ENCODE measurements at regions not wholly inside any gene's neighbourhood (a gene's known extent, or its start where the extent isn't known, plus 50 kb on each side); places are given as distances from the start of the nearest gene placed in this dataset.
A peak's percentile ranks its signal among the peaks of the same experiment; 100 is the strongest.
"Not testable (repeated sequence)": the region's sequence is repeated elsewhere in the genome, so short reads cannot be mapped to it uniquely, and the experiment has no call there.

GRCh38 chr2:183465048-183465447 is 340.8 kb downstream of the NUP35 start:
- no peak for DNase-seq

GRCh38 chr2:183474912-183475695 is 350.9 kb downstream of the NUP35 start:
- no peak for DNase-seq

GRCh38 chr2:183476490-183476889 is 352.2 kb downstream of the NUP35 start:
- no peak for DNase-seq

- no peak for DNase-seq
Measured at GRCh38 chr2:183477296-183477695, 353.1 kb downstream of the NUP35 start.

- not testable (repeated sequence) for DNase-seq
Measured at GRCh38 chr2:183478941-183479595, 354.8 kb downstream of the NUP35 start.

GRCh38 chr2:183487326-183487725 is 363.1 kb downstream of the NUP35 start:
- DNase-seq: no peak

- no peak for DNase-seq
Measured at GRCh38 chr2:183488421-183488820, 364.2 kb downstream of the NUP35 start.

- DNase-seq: no peak
Measured at GRCh38 chr2:183490489-183490888, 366.2 kb downstream of the NUP35 start.

GRCh38 chr2:183490914-183491313 is 366.7 kb downstream of the NUP35 start:
- no peak for DNase-seq

GRCh38 chr2:183493040-183493439 is 368.8 kb downstream of the NUP35 start:
- DNase-seq: no peak

- peak; percentile 9 for DNase-seq
Measured at GRCh38 chr2:183495079-183495478, 370.8 kb downstream of the NUP35 start.

GRCh38 chr2:183495589-183496267 is 371.5 kb downstream of the NUP35 start:
- DNase-seq: no peak

GRCh38 chr2:183497861-183498260 is 373.6 kb downstream of the NUP35 start:
- no peak for DNase-seq

GRCh38 chr2:183505911-183506310 is 381.7 kb downstream of the NUP35 start:
- no peak for DNase-seq

GRCh38 chr2:183511154-183511553 is 386.9 kb downstream of the NUP35 start:
- no peak for DNase-seq

GRCh38 chr2:183519371-183520056 is 395.3 kb downstream of the NUP35 start:
- no peak for DNase-seq

- no peak for DNase-seq
Measured at GRCh38 chr2:183521911-183522310, 397.7 kb downstream of the NUP35 start.

- DNase-seq: no peak
Measured at GRCh38 chr2:183522489-183523266, 398.4 kb downstream of the NUP35 start.

GRCh38 chr2:183530333-183530901 is 406.2 kb downstream of the NUP35 start:
- no peak for DNase-seq

- DNase-seq: no peak
Measured at GRCh38 chr2:183532514-183532913, 408.3 kb downstream of the NUP35 start.

- no peak for DNase-seq
Measured at GRCh38 chr2:183533021-183533420, 408.8 kb downstream of the NUP35 start.

- no peak for DNase-seq
Measured at GRCh38 chr2:183536290-183536689, 412.0 kb downstream of the NUP35 start.

All from NCI-H1417 treated with DMSO at 0.1 percent for 48 hours (cell line).